DMS153 (cell line): ENCODE measurements at regions not wholly inside any gene's neighbourhood (a gene's known extent, or its start where the extent isn't known, plus 50 kb on each side); places are given as distances from the start of the nearest gene placed in this dataset.

Experiments used
- DNase-seq: peaks from one replicate; lab custom pipeline; 2025; lab: John Stamatoyannopoulos, UW

GRCh38 chr4:14792702-14793227 lies 209.5 kb upstream of the CPEB2 start:
- no peak for DNase-seq

GRCh38 chr4:14800977-14801376 lies 201.3 kb upstream of the CPEB2 start:
- no peak for DNase-seq

DNA sequence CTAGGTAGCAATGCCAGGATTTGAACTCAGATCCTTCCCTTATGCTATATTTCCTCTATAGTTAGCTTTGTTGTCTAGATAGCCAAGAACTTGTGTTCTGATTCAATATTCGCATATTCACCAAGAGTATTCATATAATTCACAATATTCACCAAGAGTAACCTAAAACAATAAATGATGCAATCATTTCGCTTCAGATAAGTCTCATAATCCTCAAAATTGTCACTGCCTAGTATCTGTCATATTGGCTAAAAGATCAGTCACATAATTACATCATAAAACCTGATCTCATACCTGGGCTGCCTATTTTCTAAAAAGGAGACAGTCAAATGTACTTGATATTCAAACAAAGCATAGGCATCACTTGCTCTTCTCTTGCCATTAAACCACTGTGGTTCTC lies 199.7 kb upstream of the CPEB2 start:
- DNase-seq: no peak

- no peak for DNase-seq
Measured at GRCh38 chr4:14807856-14808255, 194.4 kb upstream of the CPEB2 start.

- DNase-seq: no peak
Measured at GRCh38 chr4:14809203-14809602, 193.1 kb upstream of the CPEB2 start.

- no peak for DNase-seq
Measured at GRCh38 chr4:14810121-14810520, 192.2 kb upstream of the CPEB2 start.

DNA sequence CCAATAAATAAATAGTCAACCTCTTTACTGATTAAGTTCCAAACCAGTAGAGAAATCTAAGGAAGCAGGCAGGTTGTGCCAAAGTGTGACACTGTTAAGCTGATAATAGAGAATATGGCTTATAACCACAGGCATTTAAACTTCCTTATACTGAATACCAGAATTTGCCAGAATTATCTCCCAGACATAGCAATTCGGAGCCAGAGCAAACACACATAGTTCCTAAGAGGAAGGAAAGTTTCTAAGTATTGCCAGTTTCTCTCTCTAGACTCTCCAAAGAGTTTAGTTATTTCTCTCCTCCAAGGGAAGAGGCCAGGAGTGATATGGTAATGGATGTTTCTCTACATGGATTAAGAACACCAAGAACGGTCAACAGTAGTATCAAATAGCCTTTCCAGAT lies 191.7 kb upstream of the CPEB2 start:
- no peak for DNase-seq

GRCh38 chr4:14812101-14812500 lies 190.2 kb upstream of the CPEB2 start:
- DNase-seq: no peak

DNA sequence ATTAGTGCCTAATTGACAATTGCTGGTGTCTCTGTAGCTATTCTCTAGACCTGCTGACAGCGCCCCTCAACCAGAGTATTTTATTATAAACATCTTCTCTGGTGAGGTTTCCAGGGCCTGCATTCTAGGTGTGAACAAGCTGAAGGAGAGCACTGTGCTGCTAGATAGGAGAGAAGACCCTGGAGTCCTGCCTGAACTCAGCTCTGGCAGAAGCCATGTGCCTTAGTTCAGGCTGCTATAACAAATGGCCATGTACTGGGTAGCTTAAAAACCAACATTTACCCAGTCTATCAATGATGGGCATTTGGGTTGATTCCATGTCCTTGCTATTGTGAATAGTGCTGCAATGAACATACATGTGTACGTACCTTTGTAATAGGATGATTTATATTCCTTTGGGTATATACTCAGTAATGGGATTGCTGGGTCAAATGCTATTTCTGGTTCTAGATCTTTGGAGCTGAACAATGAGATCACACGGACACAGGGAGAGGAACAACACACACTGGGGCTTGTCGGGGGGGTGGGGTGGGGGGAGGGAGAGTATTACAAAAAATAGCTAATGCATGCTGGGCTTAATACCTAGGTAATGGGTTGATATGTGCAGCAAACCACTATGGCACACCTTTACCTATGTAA lies 185.5 kb upstream of the CPEB2 start:
- no peak for DNase-seq

DNA sequence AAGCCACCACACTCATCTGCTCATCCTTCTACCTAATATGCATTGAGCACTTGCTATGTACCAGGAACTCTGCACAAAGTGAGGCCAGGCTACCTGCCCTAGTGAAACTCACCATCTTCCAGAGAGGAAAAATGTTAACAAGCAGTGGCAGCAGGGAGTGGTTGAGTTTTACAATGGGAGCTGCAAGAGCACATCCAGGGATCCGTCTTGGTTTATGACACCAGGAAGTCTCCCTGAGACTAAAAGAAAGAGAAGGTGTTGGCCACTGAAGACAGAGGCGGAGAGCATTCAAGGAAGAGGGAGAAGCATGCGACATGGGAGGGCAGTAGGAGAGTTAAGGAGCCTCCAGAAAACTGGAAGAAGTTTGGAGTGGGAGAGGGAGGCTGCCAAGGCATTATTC lies 178.1 kb upstream of the CPEB2 start:
- no peak for DNase-seq

GRCh38 chr4:14827111-14827510 lies 175.2 kb upstream of the CPEB2 start:
- no peak for DNase-seq

DNA sequence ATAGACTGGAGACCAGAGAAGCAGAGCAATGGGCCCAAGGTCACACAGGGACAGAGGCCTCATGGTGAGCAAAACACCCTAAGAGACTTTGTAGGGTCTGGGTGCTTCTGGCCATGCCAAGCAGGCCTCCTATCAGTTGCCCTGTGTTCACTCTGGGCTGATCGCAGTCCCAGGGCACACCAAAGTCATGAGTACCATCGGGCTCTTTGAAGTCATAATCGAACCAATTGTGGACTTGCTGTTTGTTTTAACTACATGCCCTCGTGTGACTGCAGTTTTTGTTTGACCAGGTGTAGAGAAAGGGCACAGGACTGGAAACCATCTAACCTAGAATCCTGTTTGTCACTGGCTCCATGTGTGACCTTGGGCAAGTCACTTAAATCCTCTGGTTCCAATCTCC lies 172.5 kb upstream of the CPEB2 start:
- DNase-seq: no peak

GRCh38 chr4:14831416-14831815 lies 170.9 kb upstream of the CPEB2 start:
- no peak for DNase-seq

- DNase-seq: no peak
Measured at GRCh38 chr4:14833053-14833452, 169.2 kb upstream of the CPEB2 start.

- DNase-seq: no peak
Measured at GRCh38 chr4:14834382-14834781, 167.9 kb upstream of the CPEB2 start.

- no peak for DNase-seq
Measured at GRCh38 chr4:14835288-14835687, 167.0 kb upstream of the CPEB2 start.

- no peak for DNase-seq
Measured at GRCh38 chr4:14835708-14836425, 166.4 kb upstream of the CPEB2 start.

DNA sequence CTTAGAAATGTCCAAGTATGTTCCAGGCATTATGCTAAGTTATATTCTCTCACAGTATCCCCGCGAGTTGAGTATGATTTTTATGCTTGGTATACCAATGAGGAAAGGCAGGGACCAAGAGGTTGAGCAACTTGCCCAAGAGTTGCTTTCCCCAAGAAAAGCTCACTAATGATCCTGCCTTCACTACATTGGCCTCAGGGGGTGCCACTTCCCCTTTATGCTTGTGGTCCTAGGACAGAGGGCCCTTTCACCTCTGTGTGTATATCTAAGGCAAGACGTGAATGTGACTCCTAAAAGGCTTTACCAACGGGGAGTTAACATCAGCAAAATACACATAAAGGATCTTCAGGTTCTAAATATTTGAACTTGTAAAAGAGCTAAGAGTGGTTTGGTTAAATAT lies 164.4 kb upstream of the CPEB2 start:
- no peak for DNase-seq

GRCh38 chr4:14841801-14842768 lies 160.2 kb upstream of the CPEB2 start:
- peak; percentile 64 for DNase-seq

GRCh38 chr4:14842964-14843630 lies 159.2 kb upstream of the CPEB2 start:
- DNase-seq: no peak

GRCh38 chr4:14844061-14844460 lies 158.2 kb upstream of the CPEB2 start:
- no peak for DNase-seq

- DNase-seq: no peak
Measured at GRCh38 chr4:14848229-14848628, 154.1 kb upstream of the CPEB2 start.
